Kidney tubule cell (primary cell): ENCODE measurements at regions not wholly inside any gene's neighbourhood (a gene's known extent, or its start where the extent isn't known, plus 50 kb on each side); places are given as distances from the start of the nearest gene placed in this dataset.
"Not testable (repeated sequence)": the region's sequence is repeated elsewhere in the genome, so short reads cannot be mapped to it uniquely, and the experiment has no call there.

Experiments
- DNase-seq: peaks from one replicate; pipeline ENCODE4 v3.0.0-alpha.2; 2018; ENCODE audit warnings: low spot score

GRCh38 chr3:191076903-191077552, 122.0 kb upstream of the OSTN start:
- no peak for DNase-seq

GRCh38 chr3:191074511-191074910, 124.5 kb upstream of the OSTN start:
- DNase-seq = no peak

- peak; percentile 72 for DNase-seq
Observed at GRCh38 chr3:191070762-191071403, 128.2 kb upstream of the OSTN start.

- peak; percentile 93 for DNase-seq
Observed at GRCh38 chr3:191070201-191070600, 128.8 kb upstream of the OSTN start.

- no peak for DNase-seq
Observed at GRCh38 chr3:191068946-191069813, 129.9 kb upstream of the OSTN start.

- DNase-seq = peak; percentile 85
Observed at GRCh38 chr3:191066669-191067068, 132.4 kb upstream of the OSTN start.

- DNase-seq = peak; percentile 46
Observed at GRCh38 chr3:191065181-191065805, 133.7 kb upstream of the OSTN start.

GRCh38 chr3:191051037-191051436, 148.0 kb upstream of the OSTN start:
- DNase-seq = peak; percentile 48

GRCh38 chr3:191047930-191048329, 151.1 kb upstream of the OSTN start:
- peak; percentile 36 for DNase-seq

- no peak for DNase-seq
Observed at GRCh38 chr3:191030929-191031328, 168.1 kb upstream of the OSTN start.

GRCh38 chr3:191030491-191030890, 168.0 kb upstream of the GMNC start:
- DNase-seq = no peak

GRCh38 chr3:191026746-191027145, 164.3 kb upstream of the GMNC start:
- peak; percentile 41 for DNase-seq

- DNase-seq = no peak
Observed at GRCh38 chr3:191020730-191021396, 158.4 kb upstream of the GMNC start.

- DNase-seq = no peak
Observed at GRCh38 chr3:191019855-191020254, 157.4 kb upstream of the GMNC start.

GRCh38 chr3:191015960-191016359, 153.5 kb upstream of the GMNC start:
- DNase-seq = not testable (repeated sequence)

GRCh38 chr3:191008074-191008473, 145.6 kb upstream of the GMNC start:
- DNase-seq = no peak

- DNase-seq = no peak
Observed at GRCh38 chr3:191005790-191006189, 143.3 kb upstream of the GMNC start.

- no peak for DNase-seq
Observed at GRCh38 chr3:191003742-191004141, 141.2 kb upstream of the GMNC start.

- no peak for DNase-seq
Observed at GRCh38 chr3:190996181-190996775, 133.8 kb upstream of the GMNC start.

GRCh38 chr3:190995156-190995555, 132.7 kb upstream of the GMNC start:
- no peak for DNase-seq

- no peak for DNase-seq
Observed at GRCh38 chr3:190990898-190991297, 128.4 kb upstream of the GMNC start.

GRCh38 chr3:190989218-190989617, 126.7 kb upstream of the GMNC start:
- no peak for DNase-seq
